ENCODE measurements at regions not wholly inside any gene's neighbourhood (a gene's known extent, or its start where the extent isn't known, plus 50 kb on each side); places are given as distances from the start of the nearest gene placed in this dataset.

DNA sequence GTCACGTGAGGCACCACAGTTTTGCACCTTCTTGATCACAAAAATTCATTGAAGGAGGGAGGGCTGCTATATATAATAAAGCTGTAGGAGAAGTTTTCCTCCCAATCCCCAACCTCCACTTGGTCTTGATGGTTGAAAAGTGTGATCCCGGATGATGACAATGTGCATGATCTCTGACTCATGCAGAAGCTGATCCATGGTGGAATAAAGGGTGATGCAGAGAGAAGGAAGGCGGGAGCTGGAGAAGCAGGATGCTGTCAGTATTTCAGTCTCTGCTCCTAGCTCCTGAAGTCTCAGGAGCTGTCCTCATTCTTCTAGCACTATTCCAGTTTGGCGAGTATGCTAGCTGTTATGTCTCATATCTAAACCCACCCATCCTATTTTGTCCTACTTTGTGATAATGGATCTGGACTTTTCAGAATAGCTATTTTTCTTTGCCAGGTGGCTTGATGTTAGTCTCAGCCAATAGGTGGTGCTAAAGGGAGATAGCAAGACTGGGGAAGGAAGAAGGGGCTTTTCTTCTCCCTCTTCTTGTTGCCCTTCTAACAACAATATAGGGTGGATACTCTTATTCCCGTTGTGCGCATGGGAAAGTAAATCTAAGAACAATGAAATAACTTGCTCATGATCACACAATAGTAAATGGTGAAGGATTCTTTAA is 65.6 kb upstream of the HTR2A start:
- no peaks in the 10 kb centered on the region for H3F3A ChIP-seq (ENCODE audit: insufficient read depth, low read length, poor library complexity, severe bottlenecking)
- H3K27me3 ChIP-seq (ENCODE audit: insufficient read depth, low read depth, low read length) = no peaks in the 10 kb centered on the region
- TF ChIP-seq POLR2AphosphoS5 (IDR thresholded peaks at IDR 0.05) = no peak
- TF ChIP-seq, protein P1, sequence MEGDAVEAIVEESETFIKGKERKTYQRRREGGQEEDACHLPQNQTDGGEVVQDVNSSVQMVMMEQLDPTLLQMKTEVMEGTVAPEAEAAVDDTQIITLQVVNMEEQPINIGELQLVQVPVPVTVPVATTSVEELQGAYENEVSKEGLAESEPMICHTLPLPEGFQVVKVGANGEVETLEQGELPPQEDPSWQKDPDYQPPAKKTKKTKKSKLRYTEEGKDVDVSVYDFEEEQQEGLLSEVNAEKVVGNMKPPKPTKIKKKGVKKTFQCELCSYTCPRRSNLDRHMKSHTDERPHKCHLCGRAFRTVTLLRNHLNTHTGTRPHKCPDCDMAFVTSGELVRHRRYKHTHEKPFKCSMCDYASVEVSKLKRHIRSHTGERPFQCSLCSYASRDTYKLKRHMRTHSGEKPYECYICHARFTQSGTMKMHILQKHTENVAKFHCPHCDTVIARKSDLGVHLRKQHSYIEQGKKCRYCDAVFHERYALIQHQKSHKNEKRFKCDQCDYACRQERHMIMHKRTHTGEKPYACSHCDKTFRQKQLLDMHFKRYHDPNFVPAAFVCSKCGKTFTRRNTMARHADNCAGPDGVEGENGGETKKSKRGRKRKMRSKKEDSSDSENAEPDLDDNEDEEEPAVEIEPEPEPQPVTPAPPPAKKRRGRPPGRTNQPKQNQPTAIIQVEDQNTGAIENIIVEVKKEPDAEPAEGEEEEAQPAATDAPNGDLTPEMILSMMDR (IDR thresholded peaks at IDR 0.05; ENCODE audit: poor library complexity, severe bottlenecking) = no peak
- TF ChIP-seq EZH2 (IDR thresholded peaks at IDR 0.05; ENCODE audit: borderline replicate concordance, insufficient read depth, low read length, poor library complexity, severe bottlenecking) = no peak
- TF ChIP-seq, protein P2, sequence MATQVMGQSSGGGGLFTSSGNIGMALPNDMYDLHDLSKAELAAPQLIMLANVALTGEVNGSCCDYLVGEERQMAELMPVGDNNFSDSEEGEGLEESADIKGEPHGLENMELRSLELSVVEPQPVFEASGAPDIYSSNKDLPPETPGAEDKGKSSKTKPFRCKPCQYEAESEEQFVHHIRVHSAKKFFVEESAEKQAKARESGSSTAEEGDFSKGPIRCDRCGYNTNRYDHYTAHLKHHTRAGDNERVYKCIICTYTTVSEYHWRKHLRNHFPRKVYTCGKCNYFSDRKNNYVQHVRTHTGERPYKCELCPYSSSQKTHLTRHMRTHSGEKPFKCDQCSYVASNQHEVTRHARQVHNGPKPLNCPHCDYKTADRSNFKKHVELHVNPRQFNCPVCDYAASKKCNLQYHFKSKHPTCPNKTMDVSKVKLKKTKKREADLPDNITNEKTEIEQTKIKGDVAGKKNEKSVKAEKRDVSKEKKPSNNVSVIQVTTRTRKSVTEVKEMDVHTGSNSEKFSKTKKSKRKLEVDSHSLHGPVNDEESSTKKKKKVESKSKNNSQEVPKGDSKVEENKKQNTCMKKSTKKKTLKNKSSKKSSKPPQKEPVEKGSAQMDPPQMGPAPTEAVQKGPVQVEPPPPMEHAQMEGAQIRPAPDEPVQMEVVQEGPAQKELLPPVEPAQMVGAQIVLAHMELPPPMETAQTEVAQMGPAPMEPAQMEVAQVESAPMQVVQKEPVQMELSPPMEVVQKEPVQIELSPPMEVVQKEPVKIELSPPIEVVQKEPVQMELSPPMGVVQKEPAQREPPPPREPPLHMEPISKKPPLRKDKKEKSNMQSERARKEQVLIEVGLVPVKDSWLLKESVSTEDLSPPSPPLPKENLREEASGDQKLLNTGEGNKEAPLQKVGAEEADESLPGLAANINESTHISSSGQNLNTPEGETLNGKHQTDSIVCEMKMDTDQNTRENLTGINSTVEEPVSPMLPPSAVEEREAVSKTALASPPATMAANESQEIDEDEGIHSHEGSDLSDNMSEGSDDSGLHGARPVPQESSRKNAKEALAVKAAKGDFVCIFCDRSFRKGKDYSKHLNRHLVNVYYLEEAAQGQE (IDR thresholded peaks at IDR 0.05; ENCODE audit: borderline replicate concordance) = no peak
- TF ChIP-seq SMC3 (conservative IDR thresholded peaks at IDR 0.05; ENCODE audit: poor library complexity) = no peak
- TF ChIP-seq MXI1 (conservative IDR thresholded peaks at IDR 0.05; ENCODE audit: poor library complexity, severe bottlenecking) = no peak
- TF ChIP-seq EP300 (conservative IDR thresholded peaks at IDR 0.05; ENCODE audit: poor library complexity, severe bottlenecking) = no peak
- no peak for TF ChIP-seq TAF1 (IDR thresholded peaks at IDR 0.05; ENCODE audit: low read depth)
- no peak for TF ChIP-seq RAD21 (conservative IDR thresholded peaks at IDR 0.05)
- H3K4me3 ChIP-seq (ENCODE audit: low read length) = no peak overlapping the region
- H3K9me3 ChIP-seq (ENCODE audit: low read length) = no peaks in the 10 kb centered on the region
- no peaks in the 10 kb centered on the region for H3K36me3 ChIP-seq (ENCODE audit: insufficient read depth, low read length)
- no peak overlapping the region for H3K9ac ChIP-seq (ENCODE audit: low read length)
- H2AFZ ChIP-seq (ENCODE audit: low read depth, low read length) = no peak overlapping the region
- no peaks in the 10 kb centered on the region for H4K20me1 ChIP-seq (ENCODE audit: insufficient read depth)
- no peak overlapping the region for H3K4me2 ChIP-seq (ENCODE audit: low read length)
- H3K9me2 ChIP-seq (ENCODE audit: insufficient read depth, low read length) = no peaks in the 10 kb centered on the region
- no peak overlapping the region for H3K27ac ChIP-seq (ENCODE audit: low read length)
- H3K79me2 ChIP-seq (replicated peaks; ENCODE audit: insufficient read depth, low read length) = no peaks in the 10 kb centered on the region

DNA sequence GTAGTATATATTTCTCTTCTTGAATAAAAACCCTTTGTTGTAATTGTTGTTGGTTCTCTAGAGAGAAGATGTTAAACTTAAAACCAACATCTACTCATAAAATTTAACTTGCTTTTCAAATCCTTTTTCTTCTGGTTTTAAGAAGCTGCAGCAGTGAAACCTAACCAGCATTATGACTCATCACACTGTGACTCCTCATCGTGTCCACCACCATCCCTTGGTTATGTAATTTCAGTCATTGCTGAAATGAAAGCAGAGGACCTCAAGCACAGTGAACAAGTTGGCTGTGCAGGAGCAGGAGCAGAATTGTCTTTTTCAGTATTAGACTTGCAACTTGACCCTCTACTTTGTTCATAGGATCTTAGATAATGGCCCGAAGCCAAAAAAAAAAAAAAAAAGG is 64.9 kb upstream of the HTR2A start:
- Histone ChIP-seq H3K27ac (ENCODE audit: low read length) (no peak overlapping the region), H3K9me3 (ENCODE audit: low read length) (no peaks in the 10 kb centered on the region), H3K27me3 (ENCODE audit: insufficient read depth, low read depth, low read length) (no peaks in the 10 kb centered on the region), H3K36me3 (ENCODE audit: insufficient read depth, low read length) (no peaks in the 10 kb centered on the region), H4K20me1 (ENCODE audit: insufficient read depth) (no peaks in the 10 kb centered on the region), H3F3A (ENCODE audit: insufficient read depth, low read length, poor library complexity, severe bottlenecking) (no peaks in the 10 kb centered on the region), H2AFZ (ENCODE audit: low read depth, low read length) (no peak overlapping the region), H3K9me2 (ENCODE audit: insufficient read depth, low read length) (no peaks in the 10 kb centered on the region), H3K79me2 (replicated peaks; ENCODE audit: insufficient read depth, low read length) (no peaks in the 10 kb centered on the region), H3K4me3 (ENCODE audit: low read length) (no peak overlapping the region), H3K9ac (ENCODE audit: low read length) (no peak overlapping the region), H3K4me2 (ENCODE audit: low read length) (no peak overlapping the region)
- TF ChIP-seq, protein P1 (IDR thresholded peaks at IDR 0.05; ENCODE audit: poor library complexity, severe bottlenecking) = no peak
- TF ChIP-seq EZH2 (IDR thresholded peaks at IDR 0.05; ENCODE audit: borderline replicate concordance, insufficient read depth, low read length, poor library complexity, severe bottlenecking) (no peak), RAD21 (conservative IDR thresholded peaks at IDR 0.05) (no peak), MXI1 (conservative IDR thresholded peaks at IDR 0.05; ENCODE audit: poor library complexity, severe bottlenecking) (no peak), SMC3 (conservative IDR thresholded peaks at IDR 0.05; ENCODE audit: poor library complexity) (no peak), POLR2AphosphoS5 (IDR thresholded peaks at IDR 0.05) (no peak), TAF1 (IDR thresholded peaks at IDR 0.05; ENCODE audit: low read depth) (no peak)

All from neural cell (in vitro differentiated cells).